ENCODE measurements at regions not wholly inside any gene's neighbourhood (a gene's known extent, or its start where the extent isn't known, plus 50 kb on each side); places are given as distances from the start of the nearest gene placed in this dataset.

GRCh38 chr20:4341804-4342485 lies 92.9 kb upstream of the ADRA1D start:
- Histone ChIP-seq H3K27ac (ENCODE audit: insufficient read depth, low read depth, low read length) (no peak overlapping the region), H3K4me3 (replicated peaks in 1 of 3; ENCODE audit: insufficient read depth in 1 of 3, low read depth in 1 of 3, low read length in 3 of 3) (no peak overlapping the region), H3K9ac (replicated peaks; ENCODE audit: extremely low read depth, insufficient read depth, low read length) (no peak overlapping the region), H3K4me1 (ENCODE audit: control insufficient read depth, extremely low read depth, insufficient read depth, low read length) (no peaks in the 10 kb centered on the region), H3K9me3 (replicated peaks; ENCODE audit: control insufficient read depth, insufficient read depth, low read length) (no peaks in the 10 kb centered on the region), H3K36me3 (ENCODE audit: control insufficient read depth in 2 of 2, extremely low read depth in 1 of 2, insufficient read depth in 2 of 2, low read length in 2 of 2) (no peaks in the 10 kb centered on the region), H3K4me2 (ENCODE audit: insufficient read depth, low read length) (no peak overlapping the region), H3K9me1 (replicated peaks; ENCODE audit: control insufficient read depth, extremely low read depth, insufficient read depth, low read length) (no peaks in the 10 kb centered on the region), H3K27me3 (ENCODE audit: control insufficient read depth in 2 of 2, insufficient read depth in 2 of 2, low read length in 2 of 2) (peaks cover 7 to 23% of the 10 kb centered on the region in 2 experiments), H2AFZ (ENCODE audit: low read depth, low read length) (no peak overlapping the region), H4K20me1 (replicated peaks; ENCODE audit: control insufficient read depth, extremely low read depth, insufficient read depth, low read length) (no peaks in the 10 kb centered on the region), H3K79me2 (ENCODE audit: control insufficient read depth, insufficient read depth, low read length) (no peaks in the 10 kb centered on the region)
- no peak for DNase-seq (ENCODE audit: low read depth, low spot score)
- FAIRE-seq, result no peak
- TF ChIP-seq EZH2 (IDR thresholded peaks at IDR 0.05; ENCODE audit: borderline replicate concordance, low read depth, low read length, severe bottlenecking) (no peak), JUN (IDR thresholded peaks at IDR 0.05; ENCODE audit: borderline replicate concordance, insufficient read depth, insufficient read length, low read depth) (no peak)
- intact Hi-C loops (cut with micrococcal nuclease), result no loop called here
- ChIA-PET POLR2A (no interaction called here), CTCF (interaction anchor here (1.3 kb wide), 1 partner anchor 11 kb away, joined by 3 read pairs; no protein-coding TSS in a partner anchor)
- no TSS peak for BruUV-seq (replicated peaks)
- dilution Hi-C loops (cut with MboI; ENCODE audit: extremely low pct_ligation_motif_present, low sequenced_read_pairs), result no loop called here

- no peaks in the 10 kb centered on the region for H3K9me1 ChIP-seq (replicated peaks; ENCODE audit: control insufficient read depth, extremely low read depth, insufficient read depth, low read length)
- no peak overlapping the region for H3K4me3 ChIP-seq (replicated peaks in 1 of 3; ENCODE audit: insufficient read depth in 1 of 3, low read depth in 1 of 3, low read length in 3 of 3)
- no peak overlapping the region for H3K4me2 ChIP-seq (ENCODE audit: insufficient read depth, low read length)
- CTCF ChIA-PET, result no interaction called here
- peaks cover 4 to 8% of the 10 kb centered on the region in 2 experiments for H3K27me3 ChIP-seq (ENCODE audit: control insufficient read depth in 2 of 2, insufficient read depth in 2 of 2, low read length in 2 of 2)
- no peak overlapping the region for H2AFZ ChIP-seq (ENCODE audit: low read depth, low read length)
- TF ChIP-seq JUN (IDR thresholded peaks at IDR 0.05; ENCODE audit: borderline replicate concordance, insufficient read depth, insufficient read length, low read depth), result no peak
- H3K36me3 ChIP-seq (ENCODE audit: control insufficient read depth in 2 of 2, extremely low read depth in 1 of 2, insufficient read depth in 2 of 2, low read length in 2 of 2), result no peaks in the 10 kb centered on the region
- dilution Hi-C loops (cut with MboI; ENCODE audit: extremely low pct_ligation_motif_present, low sequenced_read_pairs), result no loop called here
- FAIRE-seq, result no peak
- no peaks in the 10 kb centered on the region for H3K9me3 ChIP-seq (replicated peaks; ENCODE audit: control insufficient read depth, insufficient read depth, low read length)
- no peaks in the 10 kb centered on the region for H4K20me1 ChIP-seq (replicated peaks; ENCODE audit: control insufficient read depth, extremely low read depth, insufficient read depth, low read length)
- H3K27ac ChIP-seq (ENCODE audit: insufficient read depth, low read depth, low read length), result no peak overlapping the region
- no peaks in the 10 kb centered on the region for H3K4me1 ChIP-seq (ENCODE audit: control insufficient read depth, extremely low read depth, insufficient read depth, low read length)
- DNase-seq (ENCODE audit: low read depth, low spot score), result no peak
- intact Hi-C loops (cut with micrococcal nuclease), result no loop called here
- POLR2A ChIA-PET, result no interaction called here
- no peak overlapping the region for H3K9ac ChIP-seq (replicated peaks; ENCODE audit: extremely low read depth, insufficient read depth, low read length)
- no TSS peak for BruUV-seq (replicated peaks)
- H3K79me2 ChIP-seq (ENCODE audit: control insufficient read depth, insufficient read depth, low read length), result no peaks in the 10 kb centered on the region
Observed at GRCh38 chr20:4335722-4336121, 86.6 kb upstream of the ADRA1D start.
